OCI-LY7 (cell line): ENCODE measurements at regions not wholly inside any gene's neighbourhood (a gene's known extent, or its start where the extent isn't known, plus 50 kb on each side); places are given as distances from the start of the nearest gene placed in this dataset.

Experiments
- BruUV-seq: library from RNA; stranded (reverse); fragments of 400-500 nt; replicated peaks from 2 replicates; lab custom pipeline; 2021; lab: Mats Ljungman, UMichigan
- CTCF ChIA-PET: fragments of 300-600 bp; sonication (Branson Sonifier 250); formaldehyde crosslinking; loops from one replicate; lab custom pipeline; 2022; ENCODE audit warnings: antibody characterized with exemption; ENCODE audit not compliant: unreplicated experiment; lab: Charles Lee
- POLR2A ChIA-PET: fragments of 300-600 bp; sonication (Branson Sonifier 250); formaldehyde crosslinking; loops from one replicate; lab custom pipeline; 2022; ENCODE audit warnings: antibody characterized with exemption; lab: Charles Lee
- DNase-seq: peaks from one replicate; pipeline ENCODE4 v3.0.0-alpha.2; 2015; ENCODE audit warnings: low spot score
- H2AFZ ChIP-seq: fragments of 200-600 bp; sonication (generic), shearing (Covaris generic); 2 replicates; pipeline ENCODE4 v1.6.1; 2014; ENCODE audit warnings: mild to moderate bottlenecking, antibody characterized with exemption, low read length, moderate library complexity
- H3K27ac ChIP-seq: fragments of 200-600 bp; sonication (generic); 2 replicates; pipeline ENCODE4 v1.5.1; 2014; ENCODE audit warnings: mixed run types, low read depth, mild to moderate bottlenecking, moderate library complexity, low read length, inconsistent platforms; ENCODE audit not compliant: poor library complexity, severe bottlenecking
- H3K36me3 ChIP-seq: fragments of 200-600 bp; sonication (generic); 2 replicates; pipeline ENCODE4 v1.6.1; 2014; ENCODE audit warnings: mild to moderate bottlenecking, antibody characterized with exemption, low read length, moderate library complexity, mixed read lengths; ENCODE audit not compliant: insufficient read depth
- H3K4me1 ChIP-seq: fragments of 200-600 bp; sonication (generic); 2 replicates; pipeline ENCODE4 v1.5.1; 2014; ENCODE audit warnings: mild to moderate bottlenecking, low read length; ENCODE audit not compliant: insufficient read depth, poor library complexity, severe bottlenecking
- H3K4me2 ChIP-seq: fragments of 200-600 bp; sonication (generic); 2 replicates; pipeline ENCODE4 v1.6.1; 2014; ENCODE audit warnings: mild to moderate bottlenecking, low read length
- H3K4me3 ChIP-seq: fragments of 200-600 bp; sonication (generic); 2 replicates; pipeline ENCODE4 v1.5.1; 2014; ENCODE audit warnings: mild to moderate bottlenecking, low read depth, low read length; ENCODE audit not compliant: poor library complexity, severe bottlenecking
- H3K79me2 ChIP-seq: fragments of 200-600 bp; sonication (generic); 2 replicates; pipeline ENCODE4 v1.6.1; 2016; ENCODE audit warnings: low read depth, mild to moderate bottlenecking, low read length, moderate library complexity, mixed read lengths; ENCODE audit not compliant: insufficient read depth
- H3K9me2 ChIP-seq: fragments of 200-600 bp; sonication (generic); 2 replicates; pipeline ENCODE4 v1.6.1; 2016; ENCODE audit warnings: mild to moderate bottlenecking, low read length, mixed read lengths; ENCODE audit not compliant: insufficient read depth
- H3K9me3 ChIP-seq: fragments of 200-600 bp; sonication (generic); 2 replicates; pipeline ENCODE4 v1.6.1; 2014; ENCODE audit warnings: mild to moderate bottlenecking, mixed run types, low read length, mixed read lengths
- H4K20me1 ChIP-seq: fragments of 200-600 bp; sonication (generic); 2 replicates; pipeline ENCODE4 v1.6.1; 2014; ENCODE audit warnings: mild to moderate bottlenecking, antibody characterized with exemption, low read length, moderate library complexity, mixed read lengths; ENCODE audit not compliant: insufficient read depth
- EZH2phosphoT487 ChIP-seq: fragments of 200-600 bp; sonication (generic); IDR thresholded peaks from 2 replicates; pipeline ENCODE4 v1.6.1; 2018; ENCODE audit warnings: low read depth, borderline replicate concordance, mild to moderate bottlenecking, mixed run types, antibody characterized with exemption, low read length, moderate library complexity, mixed read lengths
- intact Hi-C: fragments of 100-400 bp; cut with micrococcal nuclease; formaldehyde crosslinking; loops from one replicate; pipeline ENCODE4 v1.10.0; 2022; ENCODE audit not compliant: unreplicated experiment
- TF ChIP-seq, protein P1 (sequence below): fragments of 200-600 bp; sonication (generic); conservative IDR thresholded peaks from 2 replicates; pipeline ENCODE4 v1.5.1; 2014; ENCODE audit warnings: mild to moderate bottlenecking, antibody characterized with exemption, low read length, moderate library complexity, mixed read lengths

DNA sequence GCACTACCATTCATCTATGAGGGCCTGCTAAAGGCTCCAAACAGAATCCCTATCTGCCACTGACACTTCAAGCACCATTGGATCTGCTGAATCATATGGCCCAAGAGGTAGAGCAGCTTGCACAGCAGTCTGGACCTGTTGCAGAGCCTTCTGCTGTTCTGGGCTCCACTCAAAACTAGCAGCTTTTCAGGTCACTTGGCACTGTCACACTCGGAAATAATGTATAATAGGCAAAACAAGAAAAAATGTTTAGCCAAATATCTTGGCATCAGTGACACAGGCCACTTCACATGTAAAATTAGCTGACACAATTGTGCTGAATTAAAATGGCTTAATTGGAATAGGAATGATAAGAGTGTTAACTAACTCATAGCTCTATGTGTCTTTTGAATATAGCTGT, 1182.9 kb upstream of the LRRTM3 start:
- BruUV-seq, result no TSS peak
- DNase-seq, result no peak
- Histone ChIP-seq H3K36me3 (no peaks in the 10 kb centered on the region), H3K4me3 (no peak overlapping the region), H3K9me2 (no peaks in the 10 kb centered on the region), H3K27ac (no peak overlapping the region), H3K4me1 (no peaks in the 10 kb centered on the region), H3K4me2 (no peak overlapping the region), H3K9me3 (no peaks in the 10 kb centered on the region), H3K79me2 (no peaks in the 10 kb centered on the region), H2AFZ (no peak overlapping the region), H4K20me1 (no peaks in the 10 kb centered on the region)
- no peak for TF ChIP-seq EZH2phosphoT487
- TF ChIP-seq, protein P1, sequence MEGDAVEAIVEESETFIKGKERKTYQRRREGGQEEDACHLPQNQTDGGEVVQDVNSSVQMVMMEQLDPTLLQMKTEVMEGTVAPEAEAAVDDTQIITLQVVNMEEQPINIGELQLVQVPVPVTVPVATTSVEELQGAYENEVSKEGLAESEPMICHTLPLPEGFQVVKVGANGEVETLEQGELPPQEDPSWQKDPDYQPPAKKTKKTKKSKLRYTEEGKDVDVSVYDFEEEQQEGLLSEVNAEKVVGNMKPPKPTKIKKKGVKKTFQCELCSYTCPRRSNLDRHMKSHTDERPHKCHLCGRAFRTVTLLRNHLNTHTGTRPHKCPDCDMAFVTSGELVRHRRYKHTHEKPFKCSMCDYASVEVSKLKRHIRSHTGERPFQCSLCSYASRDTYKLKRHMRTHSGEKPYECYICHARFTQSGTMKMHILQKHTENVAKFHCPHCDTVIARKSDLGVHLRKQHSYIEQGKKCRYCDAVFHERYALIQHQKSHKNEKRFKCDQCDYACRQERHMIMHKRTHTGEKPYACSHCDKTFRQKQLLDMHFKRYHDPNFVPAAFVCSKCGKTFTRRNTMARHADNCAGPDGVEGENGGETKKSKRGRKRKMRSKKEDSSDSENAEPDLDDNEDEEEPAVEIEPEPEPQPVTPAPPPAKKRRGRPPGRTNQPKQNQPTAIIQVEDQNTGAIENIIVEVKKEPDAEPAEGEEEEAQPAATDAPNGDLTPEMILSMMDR, result no peak
- intact Hi-C loops, result no loop called here
- POLR2A ChIA-PET, result interaction anchor here (0.6 kb wide), 1 partner anchor 87 kb away, joined by 3 read pairs; no protein-coding TSS in a partner anchor
- CTCF ChIA-PET, result no interaction called here

DNA sequence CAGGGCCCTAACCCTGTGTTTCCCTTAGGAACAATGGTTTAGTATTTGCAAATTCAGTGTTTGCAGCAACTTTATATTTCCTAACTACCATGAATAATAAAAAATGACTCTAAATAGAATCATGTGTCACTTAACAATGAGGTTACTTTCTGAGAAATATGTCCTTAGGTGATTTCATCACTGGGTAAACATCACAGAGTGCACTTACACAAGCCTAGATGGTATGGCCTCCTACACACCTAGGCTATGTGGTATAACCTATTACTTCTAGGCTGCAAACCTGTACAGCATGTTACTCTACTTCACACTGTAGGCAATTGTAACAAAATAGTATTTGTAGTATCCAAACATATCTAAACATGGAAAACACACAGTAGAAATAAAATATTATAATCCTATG, 1174.6 kb upstream of the LRRTM3 start:
- Histone ChIP-seq H3K79me2 (no peaks in the 10 kb centered on the region), H3K36me3 (no peaks in the 10 kb centered on the region), H3K27ac (no peak overlapping the region), H2AFZ (no peak overlapping the region), H3K4me1 (no peaks in the 10 kb centered on the region), H3K4me3 (no peak overlapping the region), H3K9me3 (no peaks in the 10 kb centered on the region), H3K9me2 (no peaks in the 10 kb centered on the region), H4K20me1 (no peaks in the 10 kb centered on the region), H3K4me2 (no peak overlapping the region)
- ChIA-PET POLR2A (no interaction called here), CTCF (no interaction called here)
- BruUV-seq, result no TSS peak
- DNase-seq, result no peak
- no peak for TF ChIP-seq EZH2phosphoT487
- TF ChIP-seq, protein P1, result no peak
- intact Hi-C loops, result no loop called here

- no peak overlapping the region for H3K4me3 ChIP-seq
- no peak overlapping the region for H3K4me2 ChIP-seq
- BruUV-seq, result no TSS peak
- intact Hi-C loops, result no loop called here
- no peaks in the 10 kb centered on the region for H3K4me1 ChIP-seq
- H3K79me2 ChIP-seq, result no peaks in the 10 kb centered on the region
- ChIA-PET POLR2A (no interaction called here), CTCF (no interaction called here)
- H3K36me3 ChIP-seq, result no peaks in the 10 kb centered on the region
- no peaks in the 10 kb centered on the region for H4K20me1 ChIP-seq
- H3K9me3 ChIP-seq, result no peaks in the 10 kb centered on the region
- no peak for DNase-seq
- H3K27ac ChIP-seq, result no peak overlapping the region
- H2AFZ ChIP-seq, result no peak overlapping the region
- H3K9me2 ChIP-seq, result no peaks in the 10 kb centered on the region
- TF ChIP-seq, protein P1, result no peak
- no peak for TF ChIP-seq EZH2phosphoT487
Measured at GRCh38 chr10:65751896-65752295, 1173.9 kb upstream of the LRRTM3 start.
